Astrocyte (in vitro differentiated cells and primary cell): ENCODE measurements at regions not wholly inside any gene's neighbourhood (a gene's known extent, or its start where the extent isn't known, plus 50 kb on each side); places are given as distances from the start of the nearest gene placed in this dataset.

Experiments
- DNase-seq: peaks from one replicate; pipeline ENCODE4 v3.0.0-alpha.2; 2010; ENCODE audit warnings: low read depth
- FAIRE-seq: peaks from 2 replicates; lab custom pipeline; 2011; peaks lifted over from hg19 to GRCh38; lab: Jason Lieb, UNC
- H2AFZ ChIP-seq: 2 replicates; pipeline ENCODE4 v1.6.0; 2012; ENCODE audit warnings: low read depth, low read length, inconsistent platforms
- H3K27ac ChIP-seq: 2 replicates; pipeline ENCODE4 v1.5.1; 2011; ENCODE audit warnings: low read depth, low read length, inconsistent platforms
- H3K27me3 ChIP-seq: 2 replicates; pipeline ENCODE4 v1.6.0; 2011; ENCODE audit warnings: low read length, inconsistent platforms; ENCODE audit not compliant: insufficient read depth
- H3K36me3 ChIP-seq: 2 replicates; pipeline ENCODE4 v1.5.1; 2011; ENCODE audit warnings: low read length, inconsistent platforms; ENCODE audit not compliant: insufficient read depth
- H3K4me1 ChIP-seq: 2 replicates; pipeline ENCODE4 v1.5.1; 2011; ENCODE audit warnings: low read length, inconsistent platforms; ENCODE audit not compliant: insufficient read depth
- H3K4me2 ChIP-seq: 2 replicates; pipeline ENCODE4 v1.6.0; 2012; ENCODE audit warnings: low read length, inconsistent platforms
- H3K4me3 ChIP-seq: 2 replicates; pipeline ENCODE4 v1.5.1; 2011; ENCODE audit warnings: low read depth, mild to moderate bottlenecking, low read length, inconsistent platforms; ENCODE audit not compliant: insufficient read depth
- H3K79me2 ChIP-seq: 2 replicates; pipeline ENCODE4 v1.6.0; 2012; ENCODE audit warnings: mild to moderate bottlenecking, low read length, inconsistent platforms; ENCODE audit not compliant: insufficient read depth
- H3K9ac ChIP-seq: 2 replicates; pipeline ENCODE4 v1.6.0; 2012; ENCODE audit warnings: mild to moderate bottlenecking, low read length, inconsistent platforms
- H3K9me3 ChIP-seq: 2 replicates; pipeline ENCODE4 v1.5.1; 2012; ENCODE audit warnings: low read depth, mild to moderate bottlenecking, low read length, inconsistent platforms; ENCODE audit not compliant: insufficient read depth
- H4K20me1 ChIP-seq: 2 replicates; pipeline ENCODE4 v1.6.0; 2012; ENCODE audit warnings: low read length, inconsistent platforms; ENCODE audit not compliant: insufficient read depth
- H3K27ac Mint-ChIP-seq: one replicate; pipeline ENCODE4 v1.8.0; 2021; ENCODE audit warnings: mild to moderate bottlenecking, mixed read lengths; ENCODE audit not compliant: unreplicated experiment
- H3K27me3 Mint-ChIP-seq: one replicate; pipeline ENCODE4 v1.8.0; 2021; ENCODE audit warnings: low read depth, mixed read lengths; ENCODE audit not compliant: unreplicated experiment
- H3K36me3 Mint-ChIP-seq: one replicate; pipeline ENCODE4 v1.8.0; 2021; ENCODE audit warnings: low read depth, mixed read lengths; ENCODE audit not compliant: unreplicated experiment
- H3K4me1 Mint-ChIP-seq: one replicate; pipeline ENCODE4 v1.8.0; 2021; ENCODE audit warnings: low read depth, mixed read lengths; ENCODE audit not compliant: unreplicated experiment
- H3K4me3 Mint-ChIP-seq: one replicate; pipeline ENCODE4 v1.8.0; 2021; ENCODE audit warnings: mild to moderate bottlenecking, moderate library complexity, mixed read lengths; ENCODE audit not compliant: unreplicated experiment
- H3K9me3 Mint-ChIP-seq: one replicate; pipeline ENCODE4 v1.8.0; 2021; ENCODE audit warnings: mild to moderate bottlenecking, mixed read lengths; ENCODE audit not compliant: unreplicated experiment
- EZH2 ChIP-seq: IDR thresholded peaks from 2 replicates; pipeline ENCODE4 v1.6.1; 2012; ENCODE audit warnings: mild to moderate bottlenecking, low read length, inconsistent platforms; ENCODE audit not compliant: insufficient read depth
- TF ChIP-seq, protein P1 (sequence below): IDR thresholded peaks from 2 replicates; pipeline ENCODE4 v1.5.1; 2011; ENCODE audit warnings: low read depth, mild to moderate bottlenecking, inconsistent platforms, low read length, moderate library complexity; ENCODE audit not compliant: insufficient read depth

GRCh38 chr6:65818576-65818975, 111.5 kb upstream of the EYS start:
- Histone ChIP-seq H3K9ac (no peak overlapping the region), H3K9me3 (no peaks in the 10 kb centered on the region), H3K4me3 (no peak overlapping the region), H3K79me2 (no peaks in the 10 kb centered on the region), H3K27me3 (no peaks in the 10 kb centered on the region), H3K4me2 (no peak overlapping the region), H3K36me3 (no peaks in the 10 kb centered on the region), H4K20me1 (no peaks in the 10 kb centered on the region), H2AFZ (no peak overlapping the region), H3K4me1 (no peaks in the 10 kb centered on the region), H3K27ac (no peak overlapping the region)
- H3K9me3 Mint-ChIP-seq, result no peaks in the 10 kb centered on the region
- H3K4me3 Mint-ChIP-seq, result no peak overlapping the region
- H3K27me3 Mint-ChIP-seq, result no peaks in the 10 kb centered on the region
- FAIRE-seq, result no peak
- H3K36me3 Mint-ChIP-seq, result no peaks in the 10 kb centered on the region
- no peak for TF ChIP-seq EZH2
- TF ChIP-seq, protein P1, sequence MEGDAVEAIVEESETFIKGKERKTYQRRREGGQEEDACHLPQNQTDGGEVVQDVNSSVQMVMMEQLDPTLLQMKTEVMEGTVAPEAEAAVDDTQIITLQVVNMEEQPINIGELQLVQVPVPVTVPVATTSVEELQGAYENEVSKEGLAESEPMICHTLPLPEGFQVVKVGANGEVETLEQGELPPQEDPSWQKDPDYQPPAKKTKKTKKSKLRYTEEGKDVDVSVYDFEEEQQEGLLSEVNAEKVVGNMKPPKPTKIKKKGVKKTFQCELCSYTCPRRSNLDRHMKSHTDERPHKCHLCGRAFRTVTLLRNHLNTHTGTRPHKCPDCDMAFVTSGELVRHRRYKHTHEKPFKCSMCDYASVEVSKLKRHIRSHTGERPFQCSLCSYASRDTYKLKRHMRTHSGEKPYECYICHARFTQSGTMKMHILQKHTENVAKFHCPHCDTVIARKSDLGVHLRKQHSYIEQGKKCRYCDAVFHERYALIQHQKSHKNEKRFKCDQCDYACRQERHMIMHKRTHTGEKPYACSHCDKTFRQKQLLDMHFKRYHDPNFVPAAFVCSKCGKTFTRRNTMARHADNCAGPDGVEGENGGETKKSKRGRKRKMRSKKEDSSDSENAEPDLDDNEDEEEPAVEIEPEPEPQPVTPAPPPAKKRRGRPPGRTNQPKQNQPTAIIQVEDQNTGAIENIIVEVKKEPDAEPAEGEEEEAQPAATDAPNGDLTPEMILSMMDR, result no peak
- H3K4me1 Mint-ChIP-seq, result peaks cover 2% of the 10 kb centered on the region
- DNase-seq, result no peak
- H3K27ac Mint-ChIP-seq, result no peak overlapping the region

DNA sequence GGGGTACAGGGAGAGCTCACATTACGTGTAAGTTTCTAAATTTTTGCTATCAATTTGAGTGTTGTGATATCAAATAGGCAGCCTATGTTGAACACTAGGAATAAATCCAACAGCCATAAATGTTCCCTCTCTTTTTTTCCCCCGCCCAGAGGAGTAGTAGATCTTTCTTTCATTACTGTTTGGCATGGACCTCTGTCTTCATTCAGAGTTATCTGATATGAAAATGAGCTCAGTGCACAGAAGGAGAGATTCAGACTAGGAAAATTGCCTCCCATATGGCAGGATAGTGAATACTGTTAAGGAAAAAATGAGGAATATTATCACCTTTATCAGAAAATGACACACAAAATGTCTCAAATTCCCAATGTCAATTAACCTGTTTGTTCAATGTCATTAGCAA, 110.0 kb upstream of the EYS start:
- no peaks in the 10 kb centered on the region for H3K36me3 Mint-ChIP-seq
- Histone ChIP-seq H3K79me2 (no peaks in the 10 kb centered on the region), H3K36me3 (no peaks in the 10 kb centered on the region), H4K20me1 (no peaks in the 10 kb centered on the region), H3K27ac (no peak overlapping the region), H3K4me1 (no peaks in the 10 kb centered on the region), H3K9ac (no peak overlapping the region), H2AFZ (no peak overlapping the region), H3K27me3 (no peaks in the 10 kb centered on the region), H3K9me3 (no peaks in the 10 kb centered on the region), H3K4me2 (no peak overlapping the region), H3K4me3 (no peak overlapping the region)
- DNase-seq (no peak), FAIRE-seq (no peak)
- H3K9me3 Mint-ChIP-seq, result no peaks in the 10 kb centered on the region
- H3K4me1 Mint-ChIP-seq, result peaks cover 2% of the 10 kb centered on the region
- TF ChIP-seq, protein P1, result no peak
- no peak for TF ChIP-seq EZH2
- H3K27ac Mint-ChIP-seq, result no peak overlapping the region
- no peaks in the 10 kb centered on the region for H3K27me3 Mint-ChIP-seq
- no peak overlapping the region for H3K4me3 Mint-ChIP-seq

- Mint-ChIP-seq H3K36me3 (no peaks in the 10 kb centered on the region), H3K4me1 (no peaks in the 10 kb centered on the region), H3K27ac (no peak overlapping the region), H3K9me3 (no peaks in the 10 kb centered on the region), H3K4me3 (no peak overlapping the region), H3K27me3 (no peaks in the 10 kb centered on the region)
- H3K4me2 ChIP-seq, result no peak overlapping the region
- no peaks in the 10 kb centered on the region for H3K79me2 ChIP-seq
- TF ChIP-seq, protein P1, result no peak
- TF ChIP-seq EZH2, result no peak
- H3K36me3 ChIP-seq, result no peaks in the 10 kb centered on the region
- H3K9ac ChIP-seq, result no peak overlapping the region
- no peaks in the 10 kb centered on the region for H3K27me3 ChIP-seq
- H3K27ac ChIP-seq, result no peak overlapping the region
- DNase-seq (no peak), FAIRE-seq (no peak)
- no peak overlapping the region for H3K4me3 ChIP-seq
- no peaks in the 10 kb centered on the region for H3K4me1 ChIP-seq
- no peaks in the 10 kb centered on the region for H3K9me3 ChIP-seq
- H2AFZ ChIP-seq, result no peak overlapping the region
- no peaks in the 10 kb centered on the region for H4K20me1 ChIP-seq
Measured at GRCh38 chr6:65814071-65814470, 107.0 kb upstream of the EYS start.
